ENCODE measurements at regions not wholly inside any gene's neighbourhood (a gene's known extent, or its start where the extent isn't known, plus 50 kb on each side); places are given as distances from the start of the nearest gene placed in this dataset.

DNA sequence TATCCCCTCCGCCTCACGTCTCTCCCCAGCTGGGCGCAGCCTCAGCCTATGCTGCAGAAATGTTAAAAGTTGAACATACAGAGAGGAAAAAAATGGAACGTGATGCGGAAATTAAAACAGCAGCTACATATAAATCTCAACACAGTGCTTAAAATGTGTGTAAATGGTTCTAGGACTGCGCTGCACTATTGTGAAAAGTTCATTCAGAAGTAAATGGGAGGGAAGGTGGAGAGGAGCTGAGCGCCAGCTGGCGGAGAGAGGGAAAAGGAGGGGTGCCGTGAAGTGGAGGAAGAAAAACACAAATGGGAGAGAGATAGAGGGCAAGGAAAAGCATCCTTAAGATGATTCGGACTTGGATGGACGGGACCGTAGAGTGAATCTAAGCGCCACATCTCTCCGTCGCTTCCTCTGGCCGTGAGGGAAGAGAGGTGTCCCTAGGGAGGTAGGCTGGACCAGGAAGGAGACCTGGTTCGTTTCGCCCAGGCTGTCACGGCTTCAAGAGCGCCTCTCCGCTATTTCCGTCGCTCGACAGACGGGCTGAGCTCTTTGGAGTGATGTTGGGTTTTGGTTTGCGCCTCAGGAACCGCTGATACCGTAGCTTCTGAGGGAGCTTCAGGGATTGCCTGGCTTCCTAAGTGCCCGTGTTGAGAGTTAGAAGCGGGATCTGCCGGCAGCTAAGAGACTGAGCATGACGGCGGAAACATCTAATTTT, 113.7 kb downstream of the TRIM27 start:
- no peak for DNase-seq (ENCODE audit: extremely low spot score in 2 of 2)
- H3K27ac ChIP-seq, result no peak overlapping the region
- H3K9me3 ChIP-seq, result no peaks in the 10 kb centered on the region
- peaks cover 6% of the 10 kb centered on the region for H3K4me1 ChIP-seq
- H3K36me3 ChIP-seq, result no peaks in the 10 kb centered on the region
- intact Hi-C loops (cut with DNase I), result loop anchor here (5.0 kb wide), 1 partner anchor 557 kb away; the partner anchor contains the start of gene OR5V1
- no peak overlapping the region for H3K4me3 ChIP-seq
- TF ChIP-seq POLR2A (IDR thresholded peaks at IDR 0.05), result no peak
- no peak for TF ChIP-seq POLR2AphosphoS5 (IDR thresholded peaks at IDR 0.05; ENCODE audit: insufficient read depth in 1 of 2, low read depth in 1 of 2)
- TF ChIP-seq, protein P1, sequence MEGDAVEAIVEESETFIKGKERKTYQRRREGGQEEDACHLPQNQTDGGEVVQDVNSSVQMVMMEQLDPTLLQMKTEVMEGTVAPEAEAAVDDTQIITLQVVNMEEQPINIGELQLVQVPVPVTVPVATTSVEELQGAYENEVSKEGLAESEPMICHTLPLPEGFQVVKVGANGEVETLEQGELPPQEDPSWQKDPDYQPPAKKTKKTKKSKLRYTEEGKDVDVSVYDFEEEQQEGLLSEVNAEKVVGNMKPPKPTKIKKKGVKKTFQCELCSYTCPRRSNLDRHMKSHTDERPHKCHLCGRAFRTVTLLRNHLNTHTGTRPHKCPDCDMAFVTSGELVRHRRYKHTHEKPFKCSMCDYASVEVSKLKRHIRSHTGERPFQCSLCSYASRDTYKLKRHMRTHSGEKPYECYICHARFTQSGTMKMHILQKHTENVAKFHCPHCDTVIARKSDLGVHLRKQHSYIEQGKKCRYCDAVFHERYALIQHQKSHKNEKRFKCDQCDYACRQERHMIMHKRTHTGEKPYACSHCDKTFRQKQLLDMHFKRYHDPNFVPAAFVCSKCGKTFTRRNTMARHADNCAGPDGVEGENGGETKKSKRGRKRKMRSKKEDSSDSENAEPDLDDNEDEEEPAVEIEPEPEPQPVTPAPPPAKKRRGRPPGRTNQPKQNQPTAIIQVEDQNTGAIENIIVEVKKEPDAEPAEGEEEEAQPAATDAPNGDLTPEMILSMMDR (IDR thresholded peaks at IDR 0.05), result no peak
- peaks cover 13% of the 10 kb centered on the region for H3K27me3 ChIP-seq

DNA sequence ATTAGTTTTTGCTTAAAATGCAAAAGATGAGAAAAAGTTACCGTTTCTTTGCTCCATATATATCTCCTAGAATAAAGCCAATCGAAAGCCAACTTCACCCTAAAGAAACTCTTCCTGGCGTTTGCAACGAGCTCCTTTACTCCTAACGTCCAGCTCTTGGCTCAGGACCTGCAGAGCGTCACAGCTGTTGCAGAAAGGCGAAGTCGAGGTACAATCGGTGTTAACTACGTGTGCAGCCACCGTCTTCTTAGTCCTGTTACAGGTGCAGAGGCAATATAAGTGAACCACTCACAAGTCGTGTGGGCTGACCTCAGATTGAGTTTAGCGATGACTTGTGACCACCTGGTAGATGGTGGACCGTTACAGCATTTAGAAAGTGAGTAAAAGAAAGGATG, 113.1 kb downstream of the TRIM27 start:
- H3K36me3 ChIP-seq, result no peaks in the 10 kb centered on the region
- H3K4me1 ChIP-seq, result peaks cover 6% of the 10 kb centered on the region
- H3K4me3 ChIP-seq, result no peak overlapping the region
- DNase-seq (ENCODE audit: extremely low spot score in 2 of 2), result no peak
- H3K27ac ChIP-seq, result no peak overlapping the region
- intact Hi-C loops (cut with DNase I), result no loop called here
- peaks cover 13% of the 10 kb centered on the region for H3K27me3 ChIP-seq
- TF ChIP-seq, protein P1 (IDR thresholded peaks at IDR 0.05), result no peak
- TF ChIP-seq POLR2A (IDR thresholded peaks at IDR 0.05) (no peak), POLR2AphosphoS5 (IDR thresholded peaks at IDR 0.05; ENCODE audit: insufficient read depth in 1 of 2, low read depth in 1 of 2) (no peak)
- no peaks in the 10 kb centered on the region for H3K9me3 ChIP-seq

DNA sequence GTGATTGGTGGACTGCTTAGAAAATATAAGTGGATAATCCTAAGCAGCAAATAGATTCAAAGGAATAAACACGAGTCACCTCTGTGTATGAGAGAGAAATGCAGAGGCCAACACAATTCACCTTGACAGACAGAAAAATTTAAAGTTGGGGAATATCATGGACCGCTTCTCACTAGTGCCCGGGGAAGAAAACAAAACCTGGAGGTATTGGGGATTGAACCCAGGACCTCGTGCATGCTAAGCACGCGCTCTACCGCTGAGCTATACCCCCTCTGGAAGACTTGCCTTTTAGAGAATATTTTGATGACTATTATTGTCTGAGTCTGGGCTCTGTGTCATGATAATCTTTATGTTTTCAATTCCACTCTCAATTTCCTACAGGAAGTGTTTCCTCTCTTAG, 111.9 kb downstream of the TRIM27 start:
- no peaks in the 10 kb centered on the region for H3K36me3 ChIP-seq
- no peak overlapping the region for H3K4me3 ChIP-seq
- H3K4me1 ChIP-seq, result peaks cover 6% of the 10 kb centered on the region
- intact Hi-C loops (cut with DNase I), result no loop called here
- TF ChIP-seq, protein P1 (IDR thresholded peaks at IDR 0.05), result no peak
- TF ChIP-seq POLR2A (IDR thresholded peaks at IDR 0.05) (no peak), POLR2AphosphoS5 (IDR thresholded peaks at IDR 0.05; ENCODE audit: insufficient read depth in 1 of 2, low read depth in 1 of 2) (no peak)
- no peak overlapping the region for H3K27ac ChIP-seq
- no peak for DNase-seq (ENCODE audit: extremely low spot score in 2 of 2)
- H3K27me3 ChIP-seq, result peaks cover 13% of the 10 kb centered on the region
- no peaks in the 10 kb centered on the region for H3K9me3 ChIP-seq

DNA sequence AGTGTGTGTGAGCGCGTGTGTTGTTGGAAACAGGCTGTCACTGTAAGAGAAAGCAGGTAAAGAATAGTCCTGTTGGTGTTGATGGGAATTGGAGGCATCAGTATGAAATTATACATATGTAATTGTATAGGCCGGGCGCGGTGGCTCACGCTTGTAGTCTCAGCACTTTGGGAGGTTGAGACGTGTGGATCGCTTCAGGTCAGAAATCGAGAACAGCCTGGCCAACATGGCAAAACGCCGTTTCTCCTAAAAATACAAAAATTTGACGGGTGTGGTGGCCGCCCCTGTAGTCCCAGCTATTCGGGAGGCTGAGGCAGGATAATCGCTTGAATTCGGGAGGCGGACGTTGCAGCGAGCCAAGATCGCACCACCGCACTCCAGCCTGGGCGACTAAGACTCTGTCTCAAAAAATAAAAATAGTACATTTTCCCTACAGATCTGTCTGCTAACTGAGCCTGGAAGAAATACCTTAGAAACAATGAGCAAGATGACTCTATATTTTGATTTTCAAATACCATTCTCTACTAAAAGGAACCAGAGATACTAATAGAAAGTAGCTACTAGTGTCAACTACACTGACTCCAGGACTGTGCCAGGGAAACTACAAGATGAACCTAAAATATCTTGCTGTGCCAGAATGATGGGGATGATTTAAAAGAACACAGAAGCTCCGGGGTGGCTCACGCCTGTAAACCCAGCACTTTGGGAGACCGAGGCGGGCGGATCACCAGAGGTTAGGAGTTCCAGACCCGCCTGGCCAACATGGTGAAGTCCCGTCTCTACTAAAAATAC, 110.8 kb downstream of the TRIM27 start:
- Histone ChIP-seq H3K36me3 (no peaks in the 10 kb centered on the region), H3K27me3 (peaks cover 13% of the 10 kb centered on the region), H3K4me3 (no peak overlapping the region), H3K27ac (no peak overlapping the region), H3K4me1 (peaks cover 6% of the 10 kb centered on the region), H3K9me3 (no peaks in the 10 kb centered on the region)
- no peak for DNase-seq (ENCODE audit: extremely low spot score in 2 of 2)
- intact Hi-C loops (cut with DNase I), result no loop called here
- TF ChIP-seq POLR2AphosphoS5 (IDR thresholded peaks at IDR 0.05; ENCODE audit: insufficient read depth in 1 of 2, low read depth in 1 of 2) (no peak), POLR2A (IDR thresholded peaks at IDR 0.05) (no peak)
- TF ChIP-seq, protein P1 (IDR thresholded peaks at IDR 0.05), result no peak
